H1 (cell line): ENCODE measurements at regions not wholly inside any gene's neighbourhood (a gene's known extent, or its start where the extent isn't known, plus 50 kb on each side); places are given as distances from the start of the nearest gene placed in this dataset.

ENCODE experiments used
- CBX5 ChIP-seq: fragments of 300-800, 300-1000 bp; sonication (generic); IDR thresholded peaks from 2 replicates; pipeline ENCODE4 v1.7.1; 2016; ENCODE audit warnings: antibody characterized with exemption, low read length, low read depth
- CHD2 ChIP-seq: IDR thresholded peaks from 2 replicates; pipeline ENCODE4 v1.6.1; 2012; ENCODE audit warnings: low read length, improper control_type of control experiment
- EZH2 ChIP-seq: fragments of 200-600 bp; sonication (generic); IDR thresholded peaks from 2 replicates; pipeline ENCODE4 v1.7.1; 2012; ENCODE audit warnings: low read depth, mild to moderate bottlenecking, moderate library complexity, low read length, inconsistent platforms; ENCODE audit not compliant: severe bottlenecking
- HDAC6 ChIP-seq: IDR thresholded peaks from one replicate; pipeline ENCODE4 v1.7.1; 2012; ENCODE audit warnings: low read depth, mild to moderate bottlenecking, inconsistent platforms, low read length, moderate library complexity
- POLR2AphosphoS5 ChIP-seq: IDR thresholded peaks from 2 replicates; pipeline ENCODE4 v1.6.1; 2011; ENCODE audit warnings: low read depth, low read length
- YY1 ChIP-seq: IDR thresholded peaks from 2 replicates; pipeline ENCODE4 v1.6.1; 2011; ENCODE audit warnings: low read depth, mild to moderate bottlenecking, low read length
- TF ChIP-seq, protein P1 (sequence below), 3 experiments: IDR thresholded peaks; 1 replicate in 2 of 3; 2 replicates in 1 of 3; pipeline versions ENCODE4 v1.5.1 to v1.6.1; 2011; ENCODE audit warnings: low read length in 3 of 3, mild to moderate bottlenecking in 3 of 3, inconsistent platforms in 2 of 3, low read depth in 1 of 3, moderate library complexity in 1 of 3; ENCODE audit not compliant: insufficient read depth in 1 of 3; ENCODE audit errors: control extremely low read depth in 1 of 3
- TF ChIP-seq, protein P2 (sequence below): IDR thresholded peaks from 2 replicates; pipeline ENCODE4 v1.6.1; 2011; ENCODE audit warnings: low read length, improper control_type of control experiment

DNA sequence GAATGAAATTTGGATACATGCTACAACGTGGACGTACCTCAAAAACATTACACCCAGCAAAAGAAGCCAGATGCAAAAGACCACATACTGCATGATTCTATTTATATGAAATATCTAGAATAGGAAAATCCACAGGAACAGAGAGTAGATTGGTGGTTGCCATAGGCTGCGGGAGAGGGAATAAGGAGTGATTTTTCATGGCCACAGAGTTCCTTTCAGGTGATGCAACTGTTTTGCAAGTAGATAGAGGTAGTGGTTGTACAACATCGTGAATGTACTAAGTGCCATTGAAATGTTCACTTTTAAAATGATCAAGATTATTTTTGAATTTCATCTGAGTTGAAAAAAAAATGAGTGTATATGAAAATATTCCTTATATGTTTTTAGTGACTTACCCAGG, 115.3 kb upstream of the RUNX1 start:
- no peak for TF ChIP-seq EZH2
- TF ChIP-seq, protein P1, sequence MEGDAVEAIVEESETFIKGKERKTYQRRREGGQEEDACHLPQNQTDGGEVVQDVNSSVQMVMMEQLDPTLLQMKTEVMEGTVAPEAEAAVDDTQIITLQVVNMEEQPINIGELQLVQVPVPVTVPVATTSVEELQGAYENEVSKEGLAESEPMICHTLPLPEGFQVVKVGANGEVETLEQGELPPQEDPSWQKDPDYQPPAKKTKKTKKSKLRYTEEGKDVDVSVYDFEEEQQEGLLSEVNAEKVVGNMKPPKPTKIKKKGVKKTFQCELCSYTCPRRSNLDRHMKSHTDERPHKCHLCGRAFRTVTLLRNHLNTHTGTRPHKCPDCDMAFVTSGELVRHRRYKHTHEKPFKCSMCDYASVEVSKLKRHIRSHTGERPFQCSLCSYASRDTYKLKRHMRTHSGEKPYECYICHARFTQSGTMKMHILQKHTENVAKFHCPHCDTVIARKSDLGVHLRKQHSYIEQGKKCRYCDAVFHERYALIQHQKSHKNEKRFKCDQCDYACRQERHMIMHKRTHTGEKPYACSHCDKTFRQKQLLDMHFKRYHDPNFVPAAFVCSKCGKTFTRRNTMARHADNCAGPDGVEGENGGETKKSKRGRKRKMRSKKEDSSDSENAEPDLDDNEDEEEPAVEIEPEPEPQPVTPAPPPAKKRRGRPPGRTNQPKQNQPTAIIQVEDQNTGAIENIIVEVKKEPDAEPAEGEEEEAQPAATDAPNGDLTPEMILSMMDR (IDR thresholded peaks at IDR 0.05; ENCODE audit: control extremely low read depth in 1 of 3, insufficient read depth in 1 of 3, low read depth in 1 of 3, low read length in 3 of 3), result no peak
- no peak for TF ChIP-seq CHD2
- TF ChIP-seq, protein P2, sequence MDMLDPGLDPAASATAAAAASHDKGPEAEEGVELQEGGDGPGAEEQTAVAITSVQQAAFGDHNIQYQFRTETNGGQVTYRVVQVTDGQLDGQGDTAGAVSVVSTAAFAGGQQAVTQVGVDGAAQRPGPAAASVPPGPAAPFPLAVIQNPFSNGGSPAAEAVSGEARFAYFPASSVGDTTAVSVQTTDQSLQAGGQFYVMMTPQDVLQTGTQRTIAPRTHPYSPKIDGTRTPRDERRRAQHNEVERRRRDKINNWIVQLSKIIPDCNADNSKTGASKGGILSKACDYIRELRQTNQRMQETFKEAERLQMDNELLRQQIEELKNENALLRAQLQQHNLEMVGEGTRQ, result no peak
- no peak for TF ChIP-seq CBX5
- no peak for TF ChIP-seq YY1
- TF ChIP-seq HDAC6, result no peak
- no peak for TF ChIP-seq POLR2AphosphoS5
